ENCODE measurements at regions not wholly inside any gene's neighbourhood (a gene's known extent, or its start where the extent isn't known, plus 50 kb on each side); places are given as distances from the start of the nearest gene placed in this dataset.

GRCh38 chr5:165232509-165233028 is 1727.2 kb downstream of the MAT2B start:
- TF ChIP-seq CTCF (IDR thresholded peaks at IDR 0.05) (no peak), POLR2A (IDR thresholded peaks at IDR 0.05) (no peak)

Measured in thyroid gland (tissue), 4 donors.